ENCODE measurements at regions not wholly inside any gene's neighbourhood (a gene's known extent, or its start where the extent isn't known, plus 50 kb on each side); places are given as distances from the start of the nearest gene placed in this dataset.

- TF ChIP-seq CTCF (IDR thresholded peaks at IDR 0.05; ENCODE audit: low read length) (no peak), EZH2 (IDR thresholded peaks at IDR 0.05; ENCODE audit: borderline replicate concordance, low read length) (no peak)
Observed at GRCh38 chr5:57663466-57663865, 180.9 kb upstream of the ACTBL2 start.
